HG03439 (cell line): ENCODE measurements at regions not wholly inside any gene's neighbourhood (a gene's known extent, or its start where the extent isn't known, plus 50 kb on each side); places are given as distances from the start of the nearest gene placed in this dataset.

Source experiments
- ATAC-seq: cut with Tn5 transposase; IDR thresholded peaks from one replicate; pipeline ENCODE4 v1.9.1; 2021; ENCODE audit warnings: mild to moderate bottlenecking, moderate library complexity; ENCODE audit not compliant: unreplicated experiment

DNA sequence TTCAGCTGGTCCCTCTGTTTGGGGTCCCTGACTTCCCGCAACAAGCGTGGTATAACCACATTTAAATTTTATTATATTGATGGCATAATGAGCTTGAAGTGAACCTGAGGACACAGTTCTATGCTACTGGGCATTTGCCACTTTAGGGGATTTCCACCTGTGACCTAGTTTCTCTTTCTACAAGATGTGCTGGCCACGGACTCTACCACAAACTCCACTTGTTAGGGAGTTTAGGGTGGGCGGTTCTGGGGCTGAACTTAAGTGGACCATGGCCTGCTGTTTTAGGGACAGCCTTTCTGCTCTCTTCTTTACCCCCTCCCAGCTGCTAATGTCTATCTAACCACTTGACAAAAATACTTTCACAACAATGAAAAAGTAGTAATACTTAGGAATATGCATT, 1199.1 kb downstream of the SI start:
- ATAC-seq = no peak

GRCh38 chr3:163878396-163878795, 1199.9 kb downstream of the SI start:
- no peak for ATAC-seq

DNA sequence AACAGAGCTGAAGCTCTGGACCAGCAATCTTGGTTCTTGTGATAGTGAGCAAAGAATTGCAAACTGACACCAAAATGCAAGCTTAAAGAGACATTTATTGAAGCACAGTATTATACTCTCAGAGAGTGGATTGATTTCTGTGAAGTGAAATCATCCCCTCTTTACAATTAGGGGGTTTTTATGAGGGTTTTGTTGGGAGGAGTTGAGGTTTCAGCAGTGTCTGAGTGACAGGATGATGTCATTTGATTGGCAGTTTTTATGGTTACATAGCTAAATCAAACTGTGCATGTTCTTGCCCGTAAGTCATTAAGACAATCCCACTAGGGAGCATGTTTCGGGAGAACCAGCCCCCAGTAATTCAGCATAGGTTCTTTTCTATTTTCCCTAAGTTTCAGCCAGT, 1200.5 kb downstream of the SI start:
- no peak for ATAC-seq

- no peak for ATAC-seq
Observed at GRCh38 chr3:163863146-163863545, 1215.2 kb downstream of the SI start.

DNA sequence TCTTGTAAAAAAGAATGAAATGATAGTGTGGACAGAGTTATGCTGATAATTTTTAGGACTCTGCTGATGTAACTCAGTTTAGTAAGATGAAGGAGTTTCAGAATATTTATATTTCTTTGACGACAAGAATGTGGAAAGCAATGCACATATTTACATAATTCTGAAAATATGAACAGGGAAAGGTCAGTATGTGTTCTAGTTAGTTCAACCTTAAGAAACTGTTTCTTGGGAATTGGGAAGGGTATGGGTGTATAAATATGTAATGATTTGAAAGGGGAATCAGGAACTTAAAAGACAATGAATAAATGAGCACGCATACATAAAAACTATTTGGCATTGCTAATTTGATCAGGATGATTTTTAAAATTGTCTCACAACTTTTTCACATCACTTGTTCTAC, 1226.1 kb downstream of the SI start:
- ATAC-seq = no peak

DNA sequence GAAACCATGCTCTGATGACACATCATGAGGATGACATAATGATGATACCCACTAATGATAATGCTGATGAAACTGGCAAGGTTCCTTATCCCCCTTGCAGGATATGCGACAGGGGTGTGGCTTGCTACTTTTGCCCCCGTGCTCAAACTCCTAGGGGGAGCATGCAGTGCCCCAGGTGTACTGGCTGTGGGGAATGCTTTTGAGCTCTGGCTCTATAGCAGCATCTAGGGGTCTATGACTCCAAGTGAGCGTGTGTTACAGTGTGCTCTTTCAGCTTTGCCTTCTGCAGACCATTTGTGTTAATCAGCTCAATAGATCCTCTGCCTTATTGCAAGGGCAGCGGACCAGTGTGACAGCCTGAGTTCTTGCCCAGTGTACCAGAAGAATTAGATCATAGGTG, 1239.5 kb downstream of the SI start:
- no peak for ATAC-seq

DNA sequence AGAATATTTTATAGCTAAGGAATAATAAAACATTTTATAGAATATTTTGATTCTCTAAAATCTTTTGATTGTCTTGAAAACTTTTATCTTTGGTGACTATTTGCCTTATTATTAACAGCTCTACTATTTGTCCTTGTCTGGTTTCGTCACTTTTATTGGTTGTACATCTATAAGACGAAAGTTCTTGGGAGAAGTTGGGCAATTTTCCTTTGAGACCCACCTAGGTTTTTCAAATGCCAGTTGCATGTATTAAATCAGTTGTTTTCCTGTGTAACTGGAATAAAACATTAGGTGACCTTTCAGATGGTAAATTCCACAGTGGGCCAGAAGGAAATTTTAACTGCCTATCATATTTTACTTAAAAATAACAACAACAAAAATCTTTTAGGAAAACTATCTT, 1245.7 kb downstream of the SI start:
- ATAC-seq = no peak

DNA sequence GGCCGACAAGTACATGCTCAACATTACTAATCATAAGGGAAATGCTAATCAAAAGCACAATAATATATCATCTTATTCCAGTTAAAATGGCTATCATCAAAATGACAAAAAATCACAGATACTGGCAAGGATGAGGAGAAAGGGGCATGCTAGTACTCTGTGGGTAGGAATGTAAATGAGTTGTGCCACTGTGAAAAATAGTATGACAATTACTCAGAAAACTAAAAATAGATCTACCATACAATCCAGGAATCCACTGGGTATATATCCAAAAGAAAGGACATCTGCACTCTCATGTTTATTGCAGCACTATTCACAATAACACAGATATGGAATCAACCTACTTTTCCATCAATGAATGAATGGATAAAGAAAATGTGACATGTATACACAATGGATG, 1256.5 kb downstream of the SI start:
- no peak for ATAC-seq

DNA sequence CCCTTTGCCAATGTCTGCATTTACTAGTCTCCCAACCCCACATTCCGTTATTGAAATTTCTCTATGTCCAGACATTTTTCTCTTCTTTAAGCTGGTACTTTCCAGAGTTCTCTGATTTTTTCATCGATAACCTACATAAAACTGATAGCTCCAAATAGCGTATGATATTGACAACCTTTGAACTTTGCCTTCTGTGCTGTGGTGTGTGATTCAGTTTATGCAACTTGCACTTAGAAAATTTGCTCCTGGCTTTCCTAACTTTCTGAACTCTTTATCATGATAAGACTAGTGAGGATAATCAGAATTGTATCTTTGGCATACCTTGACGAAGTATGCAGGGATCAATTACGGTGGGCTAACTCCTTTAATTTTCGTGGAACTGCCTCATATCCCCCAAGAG, 1261.3 kb downstream of the SI start:
- no peak for ATAC-seq

DNA sequence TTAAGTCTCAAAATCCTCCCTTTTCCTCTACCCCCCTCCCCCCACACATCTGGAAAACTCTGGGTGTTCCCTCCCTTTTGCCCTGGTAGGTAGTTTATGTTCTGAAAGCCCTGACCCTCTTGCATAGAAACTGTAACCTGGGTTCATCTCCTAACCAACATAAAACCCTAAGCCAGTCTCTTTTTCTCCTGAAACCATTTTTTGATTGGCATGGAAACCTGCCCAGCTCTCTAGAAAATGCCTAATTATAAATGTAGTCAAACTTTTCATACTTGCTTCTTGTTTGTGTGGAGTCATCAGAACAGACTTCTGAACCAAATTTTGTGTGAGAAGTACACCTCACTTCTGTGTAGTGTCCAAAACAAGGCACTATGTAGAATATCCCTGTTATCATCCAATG, 1264.4 kb downstream of the SI start:
- no peak for ATAC-seq

GRCh38 chr3:163812006-163812405, 1266.3 kb downstream of the SI start:
- no peak for ATAC-seq

- ATAC-seq = no peak
Observed at GRCh38 chr3:163809540-163809993, 1268.7 kb downstream of the SI start.

GRCh38 chr3:163786416-163786815, 1291.9 kb downstream of the SI start:
- ATAC-seq = no peak

- no peak for ATAC-seq
Observed at GRCh38 chr3:163785693-163786092, 1292.6 kb downstream of the SI start.

- ATAC-seq = no peak
Observed at GRCh38 chr3:163779396-163780344, 1298.6 kb downstream of the SI start.

GRCh38 chr3:163776743-163777142, 1301.6 kb downstream of the SI start:
- no peak for ATAC-seq

- no peak for ATAC-seq
Observed at GRCh38 chr3:163773136-163773535, 1305.2 kb downstream of the SI start.

GRCh38 chr3:163768048-163768447, 1310.2 kb downstream of the SI start:
- no peak for ATAC-seq

DNA sequence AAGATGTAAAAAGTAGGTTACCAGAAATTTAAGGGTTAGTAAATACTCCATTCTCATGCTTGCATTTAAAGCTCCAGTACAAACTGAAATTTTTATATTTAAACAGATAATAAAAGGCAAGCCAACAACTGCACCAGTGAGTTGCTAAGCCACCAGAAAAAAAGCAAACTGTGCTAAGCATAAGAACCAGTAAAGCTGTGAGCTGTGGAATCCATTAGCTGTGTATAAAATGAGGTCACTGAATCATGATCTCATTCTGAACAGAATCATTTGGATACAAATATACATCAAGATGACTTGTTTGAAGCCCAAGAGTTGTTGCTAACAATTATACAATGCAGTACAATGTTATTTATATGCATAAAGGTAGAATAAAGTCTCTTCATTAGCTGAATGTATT, 1312.2 kb downstream of the SI start:
- no peak for ATAC-seq

- no peak for ATAC-seq
Observed at GRCh38 chr3:163753033-163753432, 1325.3 kb downstream of the SI start.

- no peak for ATAC-seq
Observed at GRCh38 chr3:163745204-163745603, 1333.1 kb downstream of the SI start.

DNA sequence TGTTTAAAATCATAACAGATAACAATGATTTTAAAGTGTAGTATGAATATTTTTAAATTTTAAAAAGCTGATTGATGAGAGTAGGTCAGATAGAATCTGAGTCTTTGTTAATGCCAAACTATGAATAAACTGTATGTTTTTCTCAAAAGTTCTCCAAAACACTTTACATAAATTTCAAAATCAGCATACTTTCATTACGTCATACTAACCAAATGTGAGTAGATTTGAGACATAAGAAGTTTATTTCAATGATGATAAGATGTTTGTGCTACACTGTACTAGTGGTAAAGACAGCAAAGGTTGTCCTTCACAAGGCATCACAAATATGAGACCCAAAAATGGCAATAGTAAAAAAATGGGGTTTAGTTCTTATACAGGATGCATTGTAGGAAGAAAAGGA, 1342.9 kb downstream of the SI start:
- no peak for ATAC-seq

- ATAC-seq = no peak
Observed at GRCh38 chr3:163730684-163731083, 1347.6 kb downstream of the SI start.
